Retinal pigment epithelial cell (primary cell): ENCODE measurements at regions not wholly inside any gene's neighbourhood (a gene's known extent, or its start where the extent isn't known, plus 50 kb on each side); places are given as distances from the start of the nearest gene placed in this dataset.

Experiments
- DNase-seq: peaks from one replicate; pipeline ENCODE4 v3.0.0-alpha.2; 2010; ENCODE audit warnings: low read depth
- H3K4me3 ChIP-seq: 2 replicates; pipeline ENCODE4 v1.5.1; 2011; ENCODE audit warnings: mild to moderate bottlenecking, low read length, control low read depth, moderate library complexity
- CTCF ChIP-seq: conservative IDR thresholded peaks from 2 replicates; pipeline ENCODE4 v1.5.1; 2011; ENCODE audit warnings: low read depth, low read length, control low read depth, inconsistent platforms

- TF ChIP-seq CTCF = no peak
- no peak for DNase-seq
- no peak overlapping the region for H3K4me3 ChIP-seq
Measured at GRCh38 chr4:117811731-117812130, 222.6 kb upstream of the NDST3 start.

GRCh38 chr4:117814277-117815246 lies 219.7 kb upstream of the NDST3 start:
- H3K4me3 ChIP-seq = no peak overlapping the region
- no peak for DNase-seq
- TF ChIP-seq CTCF = no peak

- H3K4me3 ChIP-seq = no peak overlapping the region
- DNase-seq = no peak
- TF ChIP-seq CTCF = no peak
Measured at GRCh38 chr4:117817301-117817700, 217.0 kb upstream of the NDST3 start.

- H3K4me3 ChIP-seq = no peak overlapping the region
- no peak for TF ChIP-seq CTCF
- no peak for DNase-seq
Measured at GRCh38 chr4:117821834-117822233, 212.5 kb upstream of the NDST3 start.

- no peak for TF ChIP-seq CTCF
- DNase-seq = no peak
- no peak overlapping the region for H3K4me3 ChIP-seq
Measured at GRCh38 chr4:117823388-117823787, 210.9 kb upstream of the NDST3 start.

- no peak for TF ChIP-seq CTCF
- H3K4me3 ChIP-seq = no peak overlapping the region
- no peak for DNase-seq
Measured at GRCh38 chr4:117825600-117825999, 208.7 kb upstream of the NDST3 start.

DNA sequence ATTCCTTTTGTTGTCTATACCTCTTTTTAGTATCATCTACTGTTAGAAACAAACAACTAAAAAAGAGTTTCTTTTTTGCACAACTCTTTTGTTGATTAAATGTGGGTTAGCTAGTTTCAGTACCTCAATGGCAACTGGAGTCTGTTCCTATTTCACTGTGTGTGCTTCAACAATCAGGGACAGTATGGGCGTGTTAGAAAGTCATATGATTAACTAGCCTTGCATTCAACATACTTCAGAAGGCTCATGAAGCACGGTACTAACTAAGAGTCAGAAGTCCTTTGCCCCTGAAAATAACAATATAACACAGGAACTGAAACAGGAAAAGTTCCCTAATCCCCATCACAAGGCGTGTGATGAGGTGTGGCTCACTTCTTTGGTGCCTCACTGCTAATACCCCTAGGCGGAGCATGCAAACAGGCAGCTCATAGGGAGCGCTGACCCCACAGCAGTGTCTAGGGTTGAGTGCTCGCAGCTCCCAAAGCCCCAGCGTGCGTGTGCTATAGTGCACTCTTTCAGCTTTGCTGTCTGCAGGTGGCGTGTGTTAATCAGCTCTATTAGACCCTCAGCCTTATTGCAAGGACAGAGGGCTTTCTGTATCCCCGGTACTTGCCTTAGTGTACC lies 203.1 kb upstream of the NDST3 start:
- H3K4me3 ChIP-seq = no peak overlapping the region
- TF ChIP-seq CTCF = no peak
- DNase-seq = no peak
